Type B pancreatic cell (in vitro differentiated cells): ENCODE measurements at regions not wholly inside any gene's neighbourhood (a gene's known extent, or its start where the extent isn't known, plus 50 kb on each side); places are given as distances from the start of the nearest gene placed in this dataset.

Experiments used
- DNase-seq: peaks from one replicate; pipeline ENCODE4 v3.0.0; 2021; ENCODE audit warnings: mixed read lengths; ENCODE audit not compliant: unreplicated experiment; ENCODE audit errors: extremely low spot score
- H3K27ac Mint-ChIP-seq: 2 replicates; pipeline ENCODE4 v1.8.0; 2021; ENCODE audit warnings: mild to moderate bottlenecking, mixed read lengths
- H3K27me3 Mint-ChIP-seq: 2 replicates; pipeline ENCODE4 v1.8.0; 2021; ENCODE audit warnings: mixed read lengths
- H3K36me3 Mint-ChIP-seq: 2 replicates; pipeline ENCODE4 v1.8.0; 2021; ENCODE audit warnings: mixed read lengths
- H3K4me1 Mint-ChIP-seq: one replicate; pipeline ENCODE4 v1.8.0; 2021; ENCODE audit warnings: mixed read lengths; ENCODE audit not compliant: unreplicated experiment
- H3K4me3 Mint-ChIP-seq: 2 replicates; pipeline ENCODE4 v1.8.0; 2021; ENCODE audit warnings: mild to moderate bottlenecking, mixed read lengths
- H3K9me3 Mint-ChIP-seq: 2 replicates; pipeline ENCODE4 v1.8.0; 2021; ENCODE audit warnings: mixed read lengths
- CTCF ChIP-seq: fragments of 200-600 bp; sonication (generic); conservative IDR thresholded peaks from 2 replicates; pipeline ENCODE4 v1.5.0; 2021; ENCODE audit warnings: antibody characterized with exemption, mild to moderate bottlenecking

- no peak for TF ChIP-seq CTCF
- DNase-seq = no peak
- Mint-ChIP-seq H3K36me3 (no peaks in the 10 kb centered on the region), H3K9me3 (peaks cover 5% of the 10 kb centered on the region), H3K27ac (no peak overlapping the region), H3K4me3 (no peak overlapping the region), H3K4me1 (peaks cover 20% of the 10 kb centered on the region), H3K27me3 (no peaks in the 10 kb centered on the region)
Measured at GRCh38 chr12:74977832-74978481, 231.7 kb downstream of the KCNC2 start.

GRCh38 chr12:74980510-74980909 is 229.1 kb downstream of the KCNC2 start:
- H3K27ac Mint-ChIP-seq = no peak overlapping the region
- H3K9me3 Mint-ChIP-seq = no peaks in the 10 kb centered on the region
- DNase-seq = no peak
- H3K4me3 Mint-ChIP-seq = peak overlapping the region; percentile 3
- H3K27me3 Mint-ChIP-seq = no peaks in the 10 kb centered on the region
- TF ChIP-seq CTCF = no peak
- peaks cover 30% of the 10 kb centered on the region for H3K4me1 Mint-ChIP-seq
- no peaks in the 10 kb centered on the region for H3K36me3 Mint-ChIP-seq

GRCh38 chr12:74981541-74981940 is 228.1 kb downstream of the KCNC2 start:
- Mint-ChIP-seq H3K9me3 (no peaks in the 10 kb centered on the region), H3K4me1 (peaks cover 30% of the 10 kb centered on the region), H3K36me3 (no peaks in the 10 kb centered on the region)

GRCh38 chr12:74983917-74984316 is 225.7 kb downstream of the KCNC2 start:
- H3K4me3 Mint-ChIP-seq = no peak overlapping the region
- H3K36me3 Mint-ChIP-seq = no peaks in the 10 kb centered on the region
- TF ChIP-seq CTCF = no peak
- no peak for DNase-seq
- no peak overlapping the region for H3K27ac Mint-ChIP-seq
- no peaks in the 10 kb centered on the region for H3K9me3 Mint-ChIP-seq
- H3K4me1 Mint-ChIP-seq = peaks cover 30% of the 10 kb centered on the region
- no peaks in the 10 kb centered on the region for H3K27me3 Mint-ChIP-seq

More at GRCh38 chr12:74981541-74981940, 228.1 kb downstream of the KCNC2 start:
- no peak for DNase-seq
- no peak overlapping the region for H3K4me3 Mint-ChIP-seq
- H3K27me3 Mint-ChIP-seq = no peaks in the 10 kb centered on the region
- no peak overlapping the region for H3K27ac Mint-ChIP-seq
- TF ChIP-seq CTCF = no peak

- Mint-ChIP-seq H3K4me3 (no peak overlapping the region), H3K27me3 (no peaks in the 10 kb centered on the region), H3K27ac (no peak overlapping the region), H3K9me3 (no peaks in the 10 kb centered on the region), H3K36me3 (no peaks in the 10 kb centered on the region), H3K4me1 (peaks cover 30% of the 10 kb centered on the region)
- no peak for DNase-seq
- no peak for TF ChIP-seq CTCF
Measured at GRCh38 chr12:74984631-74985030, 225.0 kb downstream of the KCNC2 start.
